GM12874 (cell line): ENCODE measurements at regions not wholly inside any gene's neighbourhood (a gene's known extent, or its start where the extent isn't known, plus 50 kb on each side); places are given as distances from the start of the nearest gene placed in this dataset.

Experiments used
- CTCF ChIP-seq: IDR thresholded peaks from 2 replicates; pipeline ENCODE4 v1.5.1; 2011; ENCODE audit warnings: low read depth, mild to moderate bottlenecking, control low read depth, low read length, moderate library complexity; ENCODE audit not compliant: insufficient read depth

- no peak for TF ChIP-seq CTCF
These were observed 862.8 kb downstream of the KCNT2 start for GRCh38 chr1:195745189-195746010.

- no peak for TF ChIP-seq CTCF
These were observed 864.0 kb downstream of the KCNT2 start for GRCh38 chr1:195744256-195744655.

GRCh38 chr1:195740862-195741261, 867.4 kb downstream of the KCNT2 start:
- no peak for TF ChIP-seq CTCF

GRCh38 chr1:195738966-195739650, 869.1 kb downstream of the KCNT2 start:
- TF ChIP-seq CTCF: no peak

- TF ChIP-seq CTCF: no peak
These were observed 873.1 kb downstream of the KCNT2 start for GRCh38 chr1:195735140-195735539.

- peak; percentile 48; the same call in 1 of the 2 replicates for TF ChIP-seq CTCF
These were observed 874.4 kb downstream of the KCNT2 start for GRCh38 chr1:195733826-195734225.

GRCh38 chr1:195733408-195733807, 874.8 kb downstream of the KCNT2 start:
- no peak for TF ChIP-seq CTCF
